Astrocyte (in vitro differentiated cells and primary cell): ENCODE measurements at regions not wholly inside any gene's neighbourhood (a gene's known extent, or its start where the extent isn't known, plus 50 kb on each side); places are given as distances from the start of the nearest gene placed in this dataset.

Experiments
- DNase-seq: peaks from one replicate; pipeline ENCODE4 v3.0.0-alpha.2; 2010; ENCODE audit warnings: low read depth
- FAIRE-seq: peaks from 2 replicates; lab custom pipeline; 2011; peaks lifted over from hg19 to GRCh38; lab: Jason Lieb, UNC
- H2AFZ ChIP-seq: 2 replicates; pipeline ENCODE4 v1.6.0; 2012; ENCODE audit warnings: low read depth, low read length, inconsistent platforms
- H3K27ac ChIP-seq: 2 replicates; pipeline ENCODE4 v1.5.1; 2011; ENCODE audit warnings: low read depth, low read length, inconsistent platforms
- H3K27me3 ChIP-seq: 2 replicates; pipeline ENCODE4 v1.6.0; 2011; ENCODE audit warnings: low read length, inconsistent platforms; ENCODE audit not compliant: insufficient read depth
- H3K36me3 ChIP-seq: 2 replicates; pipeline ENCODE4 v1.5.1; 2011; ENCODE audit warnings: low read length, inconsistent platforms; ENCODE audit not compliant: insufficient read depth
- H3K4me1 ChIP-seq: 2 replicates; pipeline ENCODE4 v1.5.1; 2011; ENCODE audit warnings: low read length, inconsistent platforms; ENCODE audit not compliant: insufficient read depth
- H3K4me2 ChIP-seq: 2 replicates; pipeline ENCODE4 v1.6.0; 2012; ENCODE audit warnings: low read length, inconsistent platforms
- H3K4me3 ChIP-seq: 2 replicates; pipeline ENCODE4 v1.5.1; 2011; ENCODE audit warnings: low read depth, mild to moderate bottlenecking, low read length, inconsistent platforms; ENCODE audit not compliant: insufficient read depth
- H3K79me2 ChIP-seq: 2 replicates; pipeline ENCODE4 v1.6.0; 2012; ENCODE audit warnings: mild to moderate bottlenecking, low read length, inconsistent platforms; ENCODE audit not compliant: insufficient read depth
- H3K9ac ChIP-seq: 2 replicates; pipeline ENCODE4 v1.6.0; 2012; ENCODE audit warnings: mild to moderate bottlenecking, low read length, inconsistent platforms
- H3K9me3 ChIP-seq: 2 replicates; pipeline ENCODE4 v1.5.1; 2012; ENCODE audit warnings: low read depth, mild to moderate bottlenecking, low read length, inconsistent platforms; ENCODE audit not compliant: insufficient read depth
- H4K20me1 ChIP-seq: 2 replicates; pipeline ENCODE4 v1.6.0; 2012; ENCODE audit warnings: low read length, inconsistent platforms; ENCODE audit not compliant: insufficient read depth
- H3K27ac Mint-ChIP-seq: one replicate; pipeline ENCODE4 v1.8.0; 2021; ENCODE audit warnings: mild to moderate bottlenecking, mixed read lengths; ENCODE audit not compliant: unreplicated experiment
- H3K27me3 Mint-ChIP-seq: one replicate; pipeline ENCODE4 v1.8.0; 2021; ENCODE audit warnings: low read depth, mixed read lengths; ENCODE audit not compliant: unreplicated experiment
- H3K36me3 Mint-ChIP-seq: one replicate; pipeline ENCODE4 v1.8.0; 2021; ENCODE audit warnings: low read depth, mixed read lengths; ENCODE audit not compliant: unreplicated experiment
- H3K4me1 Mint-ChIP-seq: one replicate; pipeline ENCODE4 v1.8.0; 2021; ENCODE audit warnings: low read depth, mixed read lengths; ENCODE audit not compliant: unreplicated experiment
- H3K4me3 Mint-ChIP-seq: one replicate; pipeline ENCODE4 v1.8.0; 2021; ENCODE audit warnings: mild to moderate bottlenecking, moderate library complexity, mixed read lengths; ENCODE audit not compliant: unreplicated experiment
- H3K9me3 Mint-ChIP-seq: one replicate; pipeline ENCODE4 v1.8.0; 2021; ENCODE audit warnings: mild to moderate bottlenecking, mixed read lengths; ENCODE audit not compliant: unreplicated experiment
- EZH2 ChIP-seq: IDR thresholded peaks from 2 replicates; pipeline ENCODE4 v1.6.1; 2012; ENCODE audit warnings: mild to moderate bottlenecking, low read length, inconsistent platforms; ENCODE audit not compliant: insufficient read depth
- TF ChIP-seq, protein P1 (sequence below): IDR thresholded peaks from 2 replicates; pipeline ENCODE4 v1.5.1; 2011; ENCODE audit warnings: low read depth, mild to moderate bottlenecking, inconsistent platforms, low read length, moderate library complexity; ENCODE audit not compliant: insufficient read depth

DNA sequence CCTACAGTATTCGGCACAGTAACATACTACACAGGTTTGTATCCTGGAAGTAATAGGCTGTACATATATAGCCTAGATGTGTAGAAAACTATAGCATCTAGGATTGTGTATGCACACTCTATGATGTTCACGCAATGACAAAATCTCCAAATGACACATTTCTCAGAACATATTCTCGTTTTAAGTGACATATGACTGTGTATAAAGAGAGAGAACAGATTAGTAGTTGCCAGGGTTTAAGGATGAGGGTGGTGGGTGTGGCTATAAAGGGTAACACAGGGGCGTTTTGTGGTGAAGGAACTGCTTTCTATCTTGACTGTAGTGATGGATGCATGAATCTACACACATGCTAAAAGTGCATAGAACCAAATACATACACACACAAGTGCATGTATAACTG, 101.2 kb downstream of the ARL4A start:
- no peaks in the 10 kb centered on the region for H3K79me2 ChIP-seq
- Mint-ChIP-seq H3K27ac (no peak overlapping the region), H3K9me3 (no peaks in the 10 kb centered on the region), H3K27me3 (no peaks in the 10 kb centered on the region), H3K36me3 (no peaks in the 10 kb centered on the region), H3K4me1 (no peaks in the 10 kb centered on the region), H3K4me3 (no peak overlapping the region)
- H3K36me3 ChIP-seq, result no peaks in the 10 kb centered on the region
- no peak overlapping the region for H3K4me2 ChIP-seq
- no peaks in the 10 kb centered on the region for H4K20me1 ChIP-seq
- H3K9ac ChIP-seq, result no peak overlapping the region
- H3K4me1 ChIP-seq, result no peaks in the 10 kb centered on the region
- DNase-seq (no peak), FAIRE-seq (no peak)
- H3K27ac ChIP-seq, result no peak overlapping the region
- H2AFZ ChIP-seq, result no peak overlapping the region
- TF ChIP-seq, protein P1, sequence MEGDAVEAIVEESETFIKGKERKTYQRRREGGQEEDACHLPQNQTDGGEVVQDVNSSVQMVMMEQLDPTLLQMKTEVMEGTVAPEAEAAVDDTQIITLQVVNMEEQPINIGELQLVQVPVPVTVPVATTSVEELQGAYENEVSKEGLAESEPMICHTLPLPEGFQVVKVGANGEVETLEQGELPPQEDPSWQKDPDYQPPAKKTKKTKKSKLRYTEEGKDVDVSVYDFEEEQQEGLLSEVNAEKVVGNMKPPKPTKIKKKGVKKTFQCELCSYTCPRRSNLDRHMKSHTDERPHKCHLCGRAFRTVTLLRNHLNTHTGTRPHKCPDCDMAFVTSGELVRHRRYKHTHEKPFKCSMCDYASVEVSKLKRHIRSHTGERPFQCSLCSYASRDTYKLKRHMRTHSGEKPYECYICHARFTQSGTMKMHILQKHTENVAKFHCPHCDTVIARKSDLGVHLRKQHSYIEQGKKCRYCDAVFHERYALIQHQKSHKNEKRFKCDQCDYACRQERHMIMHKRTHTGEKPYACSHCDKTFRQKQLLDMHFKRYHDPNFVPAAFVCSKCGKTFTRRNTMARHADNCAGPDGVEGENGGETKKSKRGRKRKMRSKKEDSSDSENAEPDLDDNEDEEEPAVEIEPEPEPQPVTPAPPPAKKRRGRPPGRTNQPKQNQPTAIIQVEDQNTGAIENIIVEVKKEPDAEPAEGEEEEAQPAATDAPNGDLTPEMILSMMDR, result no peak
- no peak for TF ChIP-seq EZH2
- H3K9me3 ChIP-seq, result no peaks in the 10 kb centered on the region
- no peaks in the 10 kb centered on the region for H3K27me3 ChIP-seq
- no peak overlapping the region for H3K4me3 ChIP-seq

DNA sequence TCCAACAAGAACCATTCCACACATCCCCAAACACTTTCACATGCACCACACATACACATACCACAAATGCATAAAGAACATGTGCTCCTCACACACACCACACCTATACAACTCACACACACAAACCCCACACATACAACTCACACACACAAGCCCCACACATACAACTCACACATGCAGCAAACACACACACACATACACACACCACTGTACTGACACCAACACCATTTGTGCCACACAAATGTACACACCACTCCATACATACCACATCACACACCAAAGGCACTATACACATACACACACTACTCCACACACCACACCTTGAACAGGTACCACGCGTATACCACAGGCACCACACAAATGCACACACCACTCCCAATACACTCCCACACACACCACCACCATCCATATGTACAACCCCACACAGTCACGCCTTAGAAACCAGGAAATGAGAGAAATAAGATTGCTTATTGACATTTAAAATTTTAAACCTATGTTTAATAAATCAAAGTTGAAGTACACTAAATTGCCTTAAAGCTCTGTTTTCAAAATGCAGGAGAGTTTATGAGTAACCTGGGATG, 107.4 kb downstream of the ARL4A start:
- Histone ChIP-seq H3K27me3 (no peaks in the 10 kb centered on the region), H4K20me1 (no peaks in the 10 kb centered on the region), H3K36me3 (no peaks in the 10 kb centered on the region), H3K27ac (no peak overlapping the region), H2AFZ (no peak overlapping the region), H3K9ac (no peak overlapping the region), H3K4me3 (no peak overlapping the region), H3K4me1 (no peaks in the 10 kb centered on the region), H3K9me3 (no peaks in the 10 kb centered on the region), H3K4me2 (no peak overlapping the region), H3K79me2 (no peaks in the 10 kb centered on the region)
- FAIRE-seq (no peak), DNase-seq (no peak)
- TF ChIP-seq, protein P1, result no peak
- TF ChIP-seq EZH2, result no peak
- H3K4me3 Mint-ChIP-seq, result no peak overlapping the region
- no peaks in the 10 kb centered on the region for H3K27me3 Mint-ChIP-seq
- H3K4me1 Mint-ChIP-seq, result no peaks in the 10 kb centered on the region
- no peaks in the 10 kb centered on the region for H3K9me3 Mint-ChIP-seq
- no peaks in the 10 kb centered on the region for H3K36me3 Mint-ChIP-seq
- no peak overlapping the region for H3K27ac Mint-ChIP-seq

DNA sequence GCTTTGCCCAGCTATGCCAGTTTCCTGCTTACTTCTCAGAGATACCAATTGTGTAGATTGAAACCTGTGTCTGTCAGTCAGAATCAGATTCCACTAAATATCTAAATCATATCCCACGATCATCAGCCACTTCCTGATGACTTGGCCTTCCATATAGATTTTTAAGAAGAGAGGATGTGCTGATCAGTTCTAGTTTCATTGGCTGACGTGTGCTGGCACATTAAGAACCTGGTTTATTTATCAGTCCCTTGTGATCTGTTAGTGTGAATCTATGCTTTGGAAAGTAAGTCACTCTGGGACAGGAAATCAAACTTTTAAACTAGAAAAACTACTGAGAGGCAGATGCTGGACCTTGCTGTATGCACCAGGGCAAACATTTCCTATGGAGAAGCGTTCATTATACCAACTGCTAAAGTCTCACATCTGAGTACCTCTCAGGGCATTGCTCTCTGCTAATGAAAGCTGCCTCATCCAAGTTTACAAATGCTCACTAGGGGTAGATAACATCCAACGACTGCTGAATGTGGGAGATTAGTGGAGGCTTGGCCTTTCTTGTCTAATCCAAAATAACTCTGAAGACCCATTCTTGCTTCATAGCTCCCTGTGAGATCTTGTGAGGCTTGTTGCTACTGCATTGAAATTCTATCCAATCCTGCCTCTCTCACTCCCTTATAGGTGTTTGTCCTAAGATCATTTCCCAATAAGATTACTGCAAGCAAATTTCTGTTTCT, 109.1 kb downstream of the ARL4A start:
- no peaks in the 10 kb centered on the region for H3K4me1 ChIP-seq
- H3K27me3 ChIP-seq, result no peaks in the 10 kb centered on the region
- no peaks in the 10 kb centered on the region for H3K9me3 ChIP-seq
- no peak overlapping the region for H3K9ac ChIP-seq
- H3K4me2 ChIP-seq, result no peak overlapping the region
- Mint-ChIP-seq H3K4me1 (peaks cover 3% of the 10 kb centered on the region), H3K27me3 (no peaks in the 10 kb centered on the region), H3K4me3 (no peak overlapping the region), H3K36me3 (no peaks in the 10 kb centered on the region), H3K27ac (no peak overlapping the region), H3K9me3 (no peaks in the 10 kb centered on the region)
- TF ChIP-seq, protein P1, result no peak
- TF ChIP-seq EZH2, result no peak
- no peak overlapping the region for H2AFZ ChIP-seq
- no peak overlapping the region for H3K4me3 ChIP-seq
- H3K79me2 ChIP-seq, result no peaks in the 10 kb centered on the region
- H3K27ac ChIP-seq, result no peak overlapping the region
- no peaks in the 10 kb centered on the region for H4K20me1 ChIP-seq
- FAIRE-seq, result no peak
- H3K36me3 ChIP-seq, result no peaks in the 10 kb centered on the region
- no peak for DNase-seq
